ENCODE measurements at regions not wholly inside any gene's neighbourhood (a gene's known extent, or its start where the extent isn't known, plus 50 kb on each side); places are given as distances from the start of the nearest gene placed in this dataset.

DNA sequence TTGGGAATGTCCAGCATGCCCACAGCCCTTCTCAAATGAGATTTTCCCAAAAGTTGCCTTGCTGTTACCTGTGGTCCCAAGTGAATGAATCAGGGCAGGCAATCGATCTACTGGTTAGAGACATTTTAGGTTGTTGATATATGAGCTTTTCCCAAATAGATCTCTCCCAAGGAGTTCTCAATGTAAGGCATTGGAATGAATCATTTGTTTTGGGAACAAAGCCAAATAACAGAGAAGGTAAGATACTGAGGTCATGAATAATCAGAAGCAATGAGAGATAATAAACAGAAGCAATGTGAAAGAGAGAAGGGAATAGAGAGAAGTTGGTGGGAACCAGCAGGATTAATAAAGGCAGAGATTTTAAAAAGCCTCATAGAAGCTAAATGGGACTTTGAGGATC, 93.6 kb upstream of the FER start:
- no peak for DNase-seq (ENCODE audit: low read depth)
- in situ Hi-C loops (cut with HindIII; ENCODE audit: low pct_unique_long_range_greater_than_20kb, low sequenced_read_pairs), result no loop called here

DNA sequence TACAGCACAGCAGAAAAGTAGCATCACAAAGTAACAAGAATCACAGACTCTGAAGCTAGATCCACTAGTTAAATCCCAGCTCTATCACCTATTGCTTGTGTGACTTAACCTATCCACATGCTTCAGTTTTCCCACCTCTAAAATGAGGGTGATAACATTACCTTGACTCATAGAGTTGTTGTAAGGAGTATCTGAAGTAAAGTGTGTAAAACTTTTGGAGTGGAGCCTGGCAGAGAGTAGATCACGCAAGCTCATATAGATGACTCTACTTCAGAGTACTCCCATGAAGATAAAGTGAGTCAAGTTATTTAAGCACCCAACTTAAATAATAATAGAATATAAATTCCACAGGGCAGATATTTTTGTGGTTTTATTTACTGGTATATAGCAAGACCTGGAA, 94.5 kb upstream of the FER start:
- in situ Hi-C loops (cut with HindIII; ENCODE audit: low pct_unique_long_range_greater_than_20kb, low sequenced_read_pairs), result no loop called here
- no peak for DNase-seq (ENCODE audit: low read depth)

DNA sequence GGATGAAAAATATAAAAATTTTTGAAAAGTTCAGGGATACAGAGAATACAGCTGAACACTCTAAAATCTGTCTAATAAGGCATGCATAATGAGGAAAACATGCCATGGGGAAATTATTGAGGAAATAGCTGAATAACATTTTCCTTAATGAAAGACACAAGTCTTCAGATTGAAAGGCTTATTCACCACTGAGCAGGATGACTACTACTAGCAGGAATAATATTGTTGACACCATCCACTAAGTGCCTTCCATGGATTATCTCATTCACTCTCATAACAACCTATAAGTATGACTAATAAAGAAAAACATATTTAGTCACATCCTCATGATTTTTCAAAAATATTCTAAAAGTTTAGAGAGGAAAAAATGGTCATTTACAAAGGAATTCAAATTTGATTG, 96.7 kb upstream of the FER start:
- in situ Hi-C loops (cut with HindIII; ENCODE audit: low pct_unique_long_range_greater_than_20kb, low sequenced_read_pairs), result no loop called here
- DNase-seq (ENCODE audit: low read depth), result no peak

DNA sequence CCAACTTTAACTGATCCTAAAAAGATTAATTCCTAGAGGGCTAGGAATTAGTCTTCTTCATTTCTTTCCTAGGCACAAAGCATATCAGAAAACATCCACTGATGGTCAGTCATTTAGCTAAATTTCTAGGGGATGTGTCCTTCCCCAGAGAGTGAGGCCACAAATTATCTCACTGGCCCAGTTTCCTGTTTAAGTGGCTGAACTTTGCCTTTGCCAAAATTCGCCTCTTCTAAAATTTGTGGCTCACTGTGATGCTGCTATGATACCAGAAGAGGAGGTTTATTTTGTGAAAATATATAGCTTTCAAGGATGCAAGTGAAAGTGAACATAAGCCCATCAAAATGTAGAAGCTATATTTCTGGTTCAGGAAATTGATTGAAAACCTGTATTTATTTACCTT, 98.1 kb upstream of the FER start:
- no peak for DNase-seq (ENCODE audit: low read depth)
- in situ Hi-C loops (cut with HindIII; ENCODE audit: low pct_unique_long_range_greater_than_20kb, low sequenced_read_pairs), result no loop called here

DNA sequence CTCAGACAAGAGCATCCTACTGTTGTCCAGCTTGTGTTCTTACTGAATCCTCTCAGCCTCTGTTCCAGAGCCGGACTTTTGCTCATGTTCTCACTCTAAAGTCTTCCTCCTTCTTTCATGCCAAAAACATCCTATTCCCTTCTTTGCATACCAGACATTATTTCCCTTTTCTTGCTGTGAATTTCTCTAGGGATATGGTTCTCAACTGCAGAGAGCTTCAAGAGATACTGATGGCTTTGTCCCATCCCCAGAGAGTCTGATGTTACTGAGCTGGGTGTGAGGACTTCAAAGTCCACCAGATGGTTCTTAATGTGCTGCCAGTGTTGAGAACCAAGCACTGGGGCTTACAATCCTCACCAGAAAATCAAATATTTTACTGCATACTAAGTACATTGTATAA, 98.6 kb upstream of the FER start:
- in situ Hi-C loops (cut with HindIII; ENCODE audit: low pct_unique_long_range_greater_than_20kb, low sequenced_read_pairs), result no loop called here
- no peak for DNase-seq (ENCODE audit: low read depth)

DNA sequence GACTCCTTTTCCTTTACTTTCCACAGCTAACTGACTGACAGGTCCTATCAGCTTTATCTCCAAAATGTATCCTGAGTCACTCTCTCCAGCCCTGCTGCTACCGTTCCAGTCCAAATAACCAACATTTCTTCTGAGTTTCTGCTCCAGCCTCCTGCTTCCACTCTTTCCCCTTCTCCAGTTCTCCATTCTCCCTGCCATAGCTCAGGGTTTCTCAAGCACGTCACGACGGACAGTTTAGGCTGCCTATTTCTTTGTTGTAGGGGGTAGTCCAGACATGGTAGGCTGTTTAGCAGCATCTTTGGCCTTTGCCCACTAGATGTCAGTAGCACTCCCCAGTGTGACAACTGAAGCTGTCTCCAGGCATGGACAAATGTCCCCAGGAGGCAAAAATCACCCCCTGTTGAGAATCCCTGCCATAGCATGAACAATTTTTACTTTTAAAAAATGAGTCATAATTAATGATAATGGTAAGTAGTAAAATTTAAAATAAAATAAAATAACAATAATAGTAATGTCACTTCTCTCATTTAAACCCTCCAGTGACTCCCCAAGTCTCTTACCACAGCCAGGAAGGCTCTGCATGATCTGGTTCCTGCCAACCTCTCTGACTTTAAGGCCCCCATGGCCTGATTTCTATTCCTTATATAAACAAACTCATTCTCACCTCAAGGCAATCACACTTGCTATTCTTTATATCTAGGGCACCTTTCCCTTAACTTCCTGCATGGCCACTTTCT, 105.4 kb upstream of the FER start:
- in situ Hi-C loops (cut with HindIII; ENCODE audit: low pct_unique_long_range_greater_than_20kb, low sequenced_read_pairs), result no loop called here
- DNase-seq (ENCODE audit: low read depth), result peak; percentile 44

DNA sequence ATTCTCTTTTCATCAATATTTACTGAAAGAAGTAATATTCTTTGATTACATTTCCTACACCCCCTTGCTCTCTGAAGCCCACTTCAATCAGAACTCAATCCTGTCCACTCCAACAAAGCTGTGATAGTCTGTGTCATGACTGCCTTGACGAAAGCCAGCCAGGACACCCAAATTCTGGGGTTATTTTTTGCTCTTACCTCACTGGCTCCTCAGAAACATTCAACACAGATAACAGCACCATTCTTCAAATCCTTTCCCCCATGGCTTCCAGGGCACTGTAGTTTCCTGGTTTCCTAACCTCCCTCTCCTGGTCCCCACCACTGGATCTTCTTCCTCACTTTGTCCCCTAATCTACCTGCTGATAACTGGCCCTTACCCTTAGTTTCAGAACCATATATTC, 106.1 kb upstream of the FER start:
- in situ Hi-C loops (cut with HindIII; ENCODE audit: low pct_unique_long_range_greater_than_20kb, low sequenced_read_pairs), result no loop called here
- DNase-seq (ENCODE audit: low read depth), result no peak

DNA sequence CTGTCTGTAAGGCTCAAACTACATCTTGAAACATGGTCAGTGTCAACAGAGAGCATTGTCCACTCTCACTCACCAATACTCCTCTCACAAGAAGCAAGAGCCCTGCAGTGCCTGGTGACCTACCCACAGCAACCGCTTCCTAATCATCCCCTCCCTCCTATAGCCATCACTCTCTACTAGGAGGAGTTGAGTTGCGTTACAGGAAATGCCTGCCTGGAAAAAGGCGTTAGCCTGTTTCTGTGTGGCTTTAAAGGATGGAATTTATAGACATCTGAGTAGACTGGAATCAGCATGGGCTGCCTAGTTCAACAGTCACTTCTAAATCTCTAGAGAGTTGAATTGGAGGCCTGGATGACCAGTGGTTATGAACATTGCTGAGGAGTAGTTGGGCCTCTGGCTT, 108.3 kb upstream of the FER start:
- in situ Hi-C loops (cut with HindIII; ENCODE audit: low pct_unique_long_range_greater_than_20kb, low sequenced_read_pairs), result no loop called here
- no peak for DNase-seq (ENCODE audit: low read depth)

DNA sequence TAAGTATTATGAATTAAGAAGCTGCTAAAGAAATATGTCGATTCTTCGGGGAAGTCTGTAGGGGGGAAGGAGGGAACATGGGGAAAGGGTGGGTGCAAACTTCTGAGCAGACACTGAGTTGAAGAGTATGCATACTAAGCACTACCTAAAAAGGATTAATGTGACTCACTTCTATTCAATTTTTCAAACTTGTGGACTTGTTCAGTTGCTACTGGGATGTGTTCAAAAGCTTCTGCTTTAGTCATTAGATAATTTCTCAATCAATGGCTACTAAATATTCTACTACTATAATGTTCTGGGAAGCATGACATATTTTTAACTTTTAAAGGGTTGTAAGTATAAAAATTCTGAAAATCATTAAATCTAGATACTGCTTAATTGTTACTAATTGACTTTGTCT, 109.7 kb upstream of the FER start:
- no peak for DNase-seq (ENCODE audit: low read depth)
- in situ Hi-C loops (cut with HindIII; ENCODE audit: low pct_unique_long_range_greater_than_20kb, low sequenced_read_pairs), result no loop called here

DNA sequence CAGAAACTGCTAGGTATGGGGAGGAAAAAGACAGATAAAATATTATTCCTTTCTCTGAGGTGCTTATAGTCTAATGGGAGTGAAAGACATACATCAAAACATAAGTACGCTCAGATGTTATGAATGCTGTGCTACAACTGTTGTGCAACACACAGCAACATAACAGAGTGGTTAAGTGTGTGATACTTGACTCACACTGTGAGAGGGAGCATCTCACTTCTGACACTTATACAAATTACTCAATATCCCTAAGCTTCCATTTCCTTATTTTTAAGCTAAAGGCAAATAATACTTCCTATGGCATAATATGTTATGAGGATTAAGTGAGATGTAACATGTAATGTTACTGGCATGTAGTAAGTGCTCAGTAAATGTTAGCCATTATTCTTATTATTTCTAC, 110.6 kb upstream of the FER start:
- no peak for DNase-seq (ENCODE audit: low read depth)
- in situ Hi-C loops (cut with HindIII; ENCODE audit: low pct_unique_long_range_greater_than_20kb, low sequenced_read_pairs), result no loop called here

DNA sequence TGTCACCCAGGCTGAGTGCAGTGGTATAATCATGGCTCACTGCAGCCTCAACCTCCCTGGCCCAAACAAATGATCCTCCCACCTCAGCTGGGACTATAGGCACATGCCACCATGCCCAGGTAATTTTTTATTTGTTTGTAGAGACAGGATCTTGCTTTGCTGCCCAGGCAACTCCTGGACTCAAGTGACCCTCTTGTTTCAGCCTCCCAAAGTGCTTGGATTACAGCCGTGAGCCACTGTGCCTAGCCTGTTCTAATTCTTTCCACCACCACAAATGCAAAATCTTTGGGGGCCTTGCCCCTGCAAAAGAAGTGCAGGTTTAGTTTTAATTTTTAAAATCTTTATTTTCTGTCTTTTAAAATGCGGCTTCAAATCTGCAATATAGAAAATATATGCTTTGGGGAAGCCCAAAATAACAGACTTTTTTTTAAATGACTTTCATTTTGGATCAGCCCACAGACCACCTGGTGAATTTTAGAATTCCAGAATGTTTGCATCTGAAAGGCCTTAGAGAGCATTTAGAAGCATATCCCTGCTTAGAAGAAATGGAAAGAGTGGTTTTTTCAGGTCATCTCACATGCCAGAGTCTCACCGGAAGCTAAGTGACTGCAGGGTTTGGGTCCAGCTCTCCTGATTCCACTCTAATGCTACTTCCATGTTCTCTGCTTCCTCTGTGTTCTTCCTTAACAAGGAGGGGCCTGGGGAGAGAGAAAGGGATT, 111.4 kb upstream of the FER start:
- DNase-seq (ENCODE audit: low read depth), result no peak
- in situ Hi-C loops (cut with HindIII; ENCODE audit: low pct_unique_long_range_greater_than_20kb, low sequenced_read_pairs), result no loop called here

DNA sequence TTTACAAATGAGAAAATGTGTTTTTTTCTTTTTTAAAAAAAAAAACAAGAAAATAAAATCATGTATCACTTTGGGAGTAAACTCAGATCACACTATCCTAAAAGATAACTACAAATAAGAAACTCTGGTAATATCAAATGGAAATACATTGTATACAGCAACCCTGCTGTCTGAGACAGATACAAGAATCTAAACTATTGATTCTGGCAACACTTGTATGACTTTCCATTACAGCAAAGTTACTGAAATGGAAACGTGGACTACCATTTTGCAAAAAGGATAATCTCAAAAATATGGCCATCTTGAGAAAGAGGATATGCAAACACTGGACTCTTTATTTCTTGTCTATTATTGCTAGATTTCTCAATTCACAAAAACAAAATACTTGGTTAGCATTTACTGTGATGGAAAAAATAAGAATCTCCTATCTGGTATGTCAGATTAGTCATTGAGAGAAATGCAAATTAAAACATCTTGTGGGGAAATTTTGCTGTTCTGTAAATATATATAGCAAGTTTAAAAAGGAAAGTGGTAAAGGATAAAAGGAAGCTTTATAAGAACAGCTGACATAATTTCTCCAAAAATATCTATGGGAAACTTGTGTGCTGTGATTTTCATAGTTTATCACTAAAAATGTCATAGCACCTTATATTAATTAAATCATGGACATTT, 112.9 kb upstream of the FER start:
- DNase-seq (ENCODE audit: low read depth), result no peak
- in situ Hi-C loops (cut with HindIII; ENCODE audit: low pct_unique_long_range_greater_than_20kb, low sequenced_read_pairs), result no loop called here

DNA sequence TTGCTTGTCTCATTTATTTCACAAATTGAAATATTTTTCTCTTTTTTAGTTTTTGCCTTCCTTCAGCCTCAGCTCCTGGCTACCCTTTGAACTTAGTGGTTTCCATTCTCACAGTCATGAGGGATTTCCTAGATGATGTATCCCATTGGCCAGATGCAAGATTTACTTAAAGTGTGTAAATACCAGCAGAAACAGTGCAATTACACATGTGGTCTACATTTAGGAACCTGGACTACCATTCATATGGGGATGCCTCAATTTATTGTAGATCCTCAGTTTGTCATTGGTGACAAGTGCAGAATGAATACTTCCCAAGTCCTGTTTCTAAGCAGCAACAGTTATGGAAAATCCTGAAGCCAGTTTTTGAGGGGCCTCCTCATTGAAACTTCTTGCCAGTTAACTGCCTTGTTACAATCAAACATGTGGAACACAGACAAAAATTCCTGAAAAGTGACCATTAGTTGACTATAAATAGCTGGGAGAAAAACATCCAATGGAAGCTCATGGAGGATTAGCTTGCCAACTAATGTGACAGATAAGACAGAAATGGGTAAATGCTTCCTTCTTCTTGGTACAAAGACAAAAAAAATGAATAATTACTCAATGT, 113.6 kb upstream of the FER start:
- in situ Hi-C loops (cut with HindIII; ENCODE audit: low pct_unique_long_range_greater_than_20kb, low sequenced_read_pairs), result no loop called here
- no peak for DNase-seq (ENCODE audit: low read depth)

DNA sequence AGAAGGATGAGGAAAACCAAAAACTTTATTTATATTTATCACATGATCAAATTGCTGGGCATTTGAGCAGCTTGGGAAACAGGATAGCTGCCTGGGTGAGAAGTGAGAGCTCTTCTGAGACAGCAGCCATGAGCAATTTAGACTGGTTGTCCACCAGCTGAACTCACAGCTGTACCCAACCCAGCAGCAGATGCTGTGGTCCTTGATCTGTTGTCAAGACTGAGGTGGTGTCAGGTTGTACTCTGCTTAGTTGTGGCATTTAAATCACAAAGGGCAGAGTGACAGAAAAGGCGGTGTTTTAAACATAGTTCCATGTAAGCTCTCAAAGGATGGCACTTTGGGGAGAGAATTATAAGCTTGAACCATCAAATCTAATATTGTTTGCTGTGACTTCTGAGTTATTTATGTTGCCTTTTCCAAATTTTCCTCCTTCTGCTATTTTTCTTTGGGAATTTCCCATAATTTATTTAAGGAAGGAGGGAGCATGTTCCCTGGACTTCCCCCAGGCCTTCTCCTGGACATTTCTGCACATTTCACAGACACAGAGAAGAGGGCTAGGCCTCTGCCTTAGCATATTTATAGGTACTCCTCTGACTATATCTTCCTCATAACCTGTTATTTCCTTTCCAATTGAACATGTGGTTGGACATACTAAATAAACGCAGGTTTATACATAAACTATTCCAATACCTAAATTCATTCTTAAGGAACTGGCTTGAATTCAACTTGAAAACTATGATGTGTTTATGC, 117.7 kb upstream of the FER start:
- in situ Hi-C loops (cut with HindIII; ENCODE audit: low pct_unique_long_range_greater_than_20kb, low sequenced_read_pairs), result no loop called here
- DNase-seq (ENCODE audit: low read depth), result no peak

DNA sequence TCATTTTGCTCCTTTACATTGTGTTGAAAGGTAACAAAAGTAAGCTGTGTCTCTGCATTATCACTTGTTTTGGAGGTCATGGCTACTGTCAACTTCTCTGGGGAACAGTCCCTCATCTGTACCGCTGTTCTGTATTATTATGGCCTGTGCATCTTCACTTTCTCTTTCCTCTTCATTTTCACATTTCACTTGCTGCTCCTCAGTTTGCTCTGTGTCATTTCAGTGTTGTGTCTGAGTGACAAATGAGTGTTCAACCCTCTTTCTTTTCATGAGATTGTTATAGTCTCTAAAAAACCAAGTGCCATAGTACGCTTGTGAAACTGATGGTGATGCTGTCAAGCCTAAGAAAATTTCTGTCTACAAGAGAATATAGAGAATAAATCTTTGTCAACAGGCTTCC, 122.0 kb upstream of the FER start:
- DNase-seq (ENCODE audit: low read depth), result no peak
- in situ Hi-C loops (cut with HindIII; ENCODE audit: low pct_unique_long_range_greater_than_20kb, low sequenced_read_pairs), result no loop called here

DNA sequence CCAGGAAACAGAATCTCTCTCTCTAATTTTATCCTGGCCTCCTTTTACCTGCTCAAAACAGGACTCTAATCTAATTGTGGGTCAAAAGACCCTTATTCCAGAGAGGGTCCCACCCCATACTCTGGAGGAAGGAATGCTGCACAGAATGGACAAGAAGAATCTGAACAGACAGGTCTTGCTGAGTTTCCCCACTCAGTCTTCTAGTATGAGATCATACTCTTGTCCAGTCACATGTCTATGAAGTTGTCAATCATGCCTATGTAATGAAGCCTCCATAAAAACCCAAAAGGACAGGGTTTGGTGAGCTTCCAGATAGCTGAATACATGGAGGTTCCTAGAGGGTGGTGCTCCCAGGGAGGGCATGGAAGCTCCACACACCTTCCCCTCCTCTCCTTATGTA, 123.9 kb upstream of the FER start:
- in situ Hi-C loops (cut with HindIII; ENCODE audit: low pct_unique_long_range_greater_than_20kb, low sequenced_read_pairs), result no loop called here
- DNase-seq (ENCODE audit: low read depth), result no peak

DNA sequence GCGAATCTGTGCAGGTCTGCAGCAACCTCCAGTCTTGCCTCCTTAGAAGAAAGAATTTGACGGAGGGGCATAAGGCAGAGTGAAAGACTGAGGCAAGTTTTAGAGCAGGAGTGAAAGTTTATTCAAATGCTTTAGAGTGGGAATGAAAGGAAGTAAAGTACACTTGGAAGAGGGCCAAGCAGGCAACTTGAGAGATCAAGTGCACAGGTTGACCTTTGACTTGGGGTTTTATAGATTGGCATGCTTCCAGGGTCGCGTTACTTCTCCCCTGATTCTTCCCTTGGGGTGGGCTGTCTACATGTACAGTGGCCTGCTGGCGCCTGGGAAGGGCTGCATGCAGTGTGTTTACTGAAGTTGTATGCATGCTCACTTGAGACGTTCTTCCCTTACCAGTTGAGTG, 127.2 kb upstream of the FER start:
- in situ Hi-C loops (cut with HindIII; ENCODE audit: low pct_unique_long_range_greater_than_20kb, low sequenced_read_pairs), result no loop called here
- DNase-seq (ENCODE audit: low read depth), result no peak

DNA sequence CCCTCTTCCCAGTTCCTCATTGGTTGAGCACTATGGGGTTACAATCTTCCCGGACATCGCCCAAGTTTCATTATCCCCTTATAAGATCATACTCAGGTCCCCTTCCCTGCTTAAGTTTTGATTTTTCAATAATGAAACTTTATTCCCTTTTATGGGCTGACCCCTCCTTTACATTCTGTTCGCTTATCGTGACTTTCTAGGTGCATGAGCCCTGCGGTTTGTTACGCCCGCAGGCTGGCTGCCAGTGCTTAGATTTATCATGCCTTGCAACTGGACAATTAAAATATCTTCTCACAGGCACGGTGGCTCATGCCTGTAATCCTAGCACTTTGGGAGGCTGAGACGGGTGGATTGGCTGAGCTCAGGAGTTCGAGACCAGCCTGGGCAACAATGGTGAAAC, 127.9 kb upstream of the FER start:
- in situ Hi-C loops (cut with HindIII; ENCODE audit: low pct_unique_long_range_greater_than_20kb, low sequenced_read_pairs), result no loop called here
- DNase-seq (ENCODE audit: low read depth), result no peak

All from Caki2 (cell line).